ENCODE measurements at regions not wholly inside any gene's neighbourhood (a gene's known extent, or its start where the extent isn't known, plus 50 kb on each side); places are given as distances from the start of the nearest gene placed in this dataset.

DNA sequence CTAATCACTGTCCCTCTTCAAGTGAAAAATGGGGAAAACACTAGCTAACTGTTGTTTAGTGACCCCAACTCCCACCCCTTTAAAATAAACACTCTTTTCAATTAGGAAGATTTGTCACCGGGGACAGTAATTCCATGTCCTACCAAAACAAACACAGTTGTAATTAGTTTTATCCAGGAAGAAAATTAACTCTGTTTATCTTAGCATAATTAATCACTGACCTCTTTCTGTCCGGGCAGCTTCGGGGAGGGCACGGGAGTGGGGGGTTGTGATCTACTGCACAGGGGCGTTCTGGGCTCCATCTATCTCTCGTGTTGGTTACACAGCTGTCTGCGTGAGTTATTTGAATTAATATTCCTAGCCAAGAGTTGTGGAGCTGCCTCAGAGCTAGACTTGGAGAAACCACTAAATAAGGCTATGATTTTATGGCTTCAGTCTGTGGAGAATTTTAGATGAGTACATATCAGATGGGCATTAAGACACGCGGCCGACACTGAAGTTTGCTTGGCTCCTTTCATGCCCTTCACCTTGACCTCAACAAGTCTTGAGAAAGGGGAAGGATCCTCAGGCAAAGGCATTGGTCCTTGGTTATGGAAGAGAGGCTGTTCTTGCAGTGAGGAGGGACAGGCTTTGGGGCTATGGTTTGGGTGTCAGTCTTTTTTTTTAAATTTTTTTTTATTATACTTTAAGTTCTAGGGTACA, 102.0 kb upstream of the TRABD2B start:
- H3K9me3 ChIP-seq (replicated peaks), result no peaks in the 10 kb centered on the region
- H3K4me3 ChIP-seq, result no peak overlapping the region
- TF ChIP-seq, protein P1, sequence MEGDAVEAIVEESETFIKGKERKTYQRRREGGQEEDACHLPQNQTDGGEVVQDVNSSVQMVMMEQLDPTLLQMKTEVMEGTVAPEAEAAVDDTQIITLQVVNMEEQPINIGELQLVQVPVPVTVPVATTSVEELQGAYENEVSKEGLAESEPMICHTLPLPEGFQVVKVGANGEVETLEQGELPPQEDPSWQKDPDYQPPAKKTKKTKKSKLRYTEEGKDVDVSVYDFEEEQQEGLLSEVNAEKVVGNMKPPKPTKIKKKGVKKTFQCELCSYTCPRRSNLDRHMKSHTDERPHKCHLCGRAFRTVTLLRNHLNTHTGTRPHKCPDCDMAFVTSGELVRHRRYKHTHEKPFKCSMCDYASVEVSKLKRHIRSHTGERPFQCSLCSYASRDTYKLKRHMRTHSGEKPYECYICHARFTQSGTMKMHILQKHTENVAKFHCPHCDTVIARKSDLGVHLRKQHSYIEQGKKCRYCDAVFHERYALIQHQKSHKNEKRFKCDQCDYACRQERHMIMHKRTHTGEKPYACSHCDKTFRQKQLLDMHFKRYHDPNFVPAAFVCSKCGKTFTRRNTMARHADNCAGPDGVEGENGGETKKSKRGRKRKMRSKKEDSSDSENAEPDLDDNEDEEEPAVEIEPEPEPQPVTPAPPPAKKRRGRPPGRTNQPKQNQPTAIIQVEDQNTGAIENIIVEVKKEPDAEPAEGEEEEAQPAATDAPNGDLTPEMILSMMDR (IDR thresholded peaks at IDR 0.05; ENCODE audit: borderline replicate concordance), result no peak
- intact Hi-C loops (cut with micrococcal nuclease), result no loop called here
- DNase-seq, result no peak
- no peak overlapping the region for H3K27ac ChIP-seq (replicated peaks)
- no peaks in the 10 kb centered on the region for H3K36me3 ChIP-seq
- H3K4me1 ChIP-seq, result no peaks in the 10 kb centered on the region
- H3K27me3 ChIP-seq (ENCODE audit: low read depth), result peaks cover 54% of the 10 kb centered on the region

DNA sequence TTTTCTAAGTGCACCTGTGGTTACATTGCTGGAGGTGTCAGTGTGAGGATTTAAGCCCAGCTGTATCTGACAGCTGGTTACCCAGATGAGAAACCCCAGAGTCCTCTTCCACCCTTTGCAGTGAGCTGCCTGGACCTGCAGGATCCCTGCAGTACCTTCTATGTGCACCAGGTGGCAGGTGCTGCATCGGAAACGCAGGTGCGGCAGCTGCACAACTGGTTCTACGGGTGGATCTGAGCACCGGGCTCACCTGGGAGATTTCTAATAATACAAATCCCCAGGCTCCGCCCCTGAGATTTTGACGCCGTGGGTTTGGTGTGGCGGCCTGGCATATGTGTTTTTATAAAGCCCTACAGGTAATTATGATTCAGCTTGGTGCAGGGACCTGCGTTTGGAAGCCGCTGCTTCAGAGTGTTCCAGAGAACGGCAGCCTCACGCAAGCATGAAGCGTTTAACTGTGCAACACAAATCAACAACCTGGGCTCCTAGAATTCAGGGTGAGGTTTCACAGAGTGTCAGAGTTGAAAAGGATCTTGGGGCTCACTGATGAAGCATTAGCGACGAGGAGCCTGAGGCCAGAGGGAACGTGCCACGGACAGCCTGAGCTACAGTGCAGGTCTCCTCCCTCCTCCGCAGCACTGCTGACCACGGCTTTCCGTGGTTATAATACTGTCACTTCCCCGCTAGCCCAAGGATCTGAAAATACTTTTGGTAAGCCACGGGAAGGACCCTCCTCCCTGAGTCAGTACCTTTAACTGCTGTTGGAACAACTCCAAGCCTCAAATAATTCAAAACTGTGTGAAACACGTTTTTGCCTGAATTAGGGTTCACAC, 96.7 kb upstream of the TRABD2B start:
- TF ChIP-seq, protein P1 (IDR thresholded peaks at IDR 0.05; ENCODE audit: borderline replicate concordance), result peak; percentile 76
- H3K36me3 ChIP-seq, result no peaks in the 10 kb centered on the region
- intact Hi-C loops (cut with micrococcal nuclease), result no loop called here
- DNase-seq, result peak; percentile 39
- H3K27ac ChIP-seq (replicated peaks), result no peak overlapping the region
- H3K4me1 ChIP-seq, result no peaks in the 10 kb centered on the region
- no peak overlapping the region for H3K4me3 ChIP-seq
- peaks cover 81% of the 10 kb centered on the region for H3K27me3 ChIP-seq (ENCODE audit: low read depth)
- no peaks in the 10 kb centered on the region for H3K9me3 ChIP-seq (replicated peaks)

DNA sequence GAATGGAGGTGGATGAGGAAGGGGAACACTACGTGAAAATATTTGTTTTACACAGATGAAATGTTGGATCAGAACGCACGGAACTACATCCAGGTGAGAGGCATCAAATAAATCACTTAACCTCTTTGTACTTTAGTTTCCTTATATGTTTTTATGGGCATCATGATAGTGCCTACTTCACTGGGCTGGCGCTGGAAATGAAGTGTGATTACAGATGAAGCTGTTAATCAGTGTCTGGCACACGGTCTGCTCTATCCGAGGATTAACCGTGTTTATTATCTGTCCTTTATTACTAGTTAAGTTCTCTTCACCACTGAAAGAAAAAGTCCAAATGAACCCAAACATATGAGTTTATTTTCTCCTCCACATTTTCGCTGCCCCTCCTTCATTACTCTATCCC, 96.0 kb upstream of the TRABD2B start:
- H3K4me3 ChIP-seq, result no peak overlapping the region
- H3K27ac ChIP-seq (replicated peaks), result no peak overlapping the region
- H3K36me3 ChIP-seq, result no peaks in the 10 kb centered on the region
- H3K9me3 ChIP-seq (replicated peaks), result no peaks in the 10 kb centered on the region
- H3K27me3 ChIP-seq (ENCODE audit: low read depth), result peaks cover 81% of the 10 kb centered on the region
- DNase-seq, result no peak
- no peaks in the 10 kb centered on the region for H3K4me1 ChIP-seq
- intact Hi-C loops (cut with micrococcal nuclease), result no loop called here
- TF ChIP-seq, protein P1 (IDR thresholded peaks at IDR 0.05; ENCODE audit: borderline replicate concordance), result no peak

DNA sequence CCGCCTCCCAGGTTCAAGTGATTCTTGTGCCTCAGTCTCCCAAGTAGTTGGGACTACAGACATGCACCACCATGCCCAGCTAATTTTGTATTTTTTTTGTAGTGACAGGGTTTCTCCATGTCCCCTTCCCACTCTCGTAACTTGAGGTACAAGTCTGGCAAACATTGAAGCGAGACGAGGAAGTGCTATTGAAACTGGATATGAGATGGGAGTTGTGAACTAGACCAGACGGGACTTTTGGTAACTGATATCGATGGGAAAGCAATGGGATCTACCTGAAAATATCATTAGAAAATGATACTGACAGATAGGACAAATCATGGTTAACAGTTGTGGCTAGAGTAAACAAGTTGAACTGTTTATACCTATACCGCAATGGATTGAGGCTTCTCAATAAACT, 95.2 kb upstream of the TRABD2B start:
- Histone ChIP-seq H3K36me3 (no peaks in the 10 kb centered on the region), H3K4me3 (no peak overlapping the region), H3K4me1 (no peaks in the 10 kb centered on the region), H3K27me3 (ENCODE audit: low read depth) (peaks cover 77% of the 10 kb centered on the region), H3K9me3 (replicated peaks) (no peaks in the 10 kb centered on the region), H3K27ac (replicated peaks) (no peak overlapping the region)
- TF ChIP-seq, protein P1 (IDR thresholded peaks at IDR 0.05; ENCODE audit: borderline replicate concordance), result no peak
- intact Hi-C loops (cut with micrococcal nuclease), result no loop called here
- no peak for DNase-seq

DNA sequence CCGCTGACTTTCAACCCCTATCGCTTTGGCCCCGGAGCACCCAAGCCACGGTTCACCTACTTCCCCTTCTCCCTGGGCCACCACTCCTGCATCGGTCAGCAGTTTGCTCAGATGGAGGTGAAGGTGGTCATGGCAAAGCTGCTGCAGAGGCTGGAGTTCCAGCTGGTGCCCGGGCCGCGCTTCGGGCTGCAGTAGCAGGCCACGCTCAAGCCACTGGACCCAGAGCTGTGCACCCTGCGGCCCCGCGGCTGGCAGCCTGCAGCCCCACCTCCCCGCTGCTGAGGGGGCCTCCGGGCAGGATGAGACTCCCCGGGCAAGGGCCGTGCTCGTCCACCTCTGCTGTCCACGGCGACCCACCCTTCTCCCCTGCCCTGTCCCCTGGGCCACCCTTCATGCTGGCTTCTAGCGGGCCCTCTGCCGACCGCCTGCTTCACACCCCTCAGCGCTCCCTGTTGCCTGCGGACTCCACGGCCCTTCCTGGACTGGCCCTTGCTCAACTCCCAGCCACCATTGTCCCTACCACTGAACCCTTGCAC, 92.2 kb upstream of the TRABD2B start:
- Histone ChIP-seq H3K4me1 (no peaks in the 10 kb centered on the region), H3K36me3 (no peaks in the 10 kb centered on the region), H3K27ac (replicated peaks) (no peak overlapping the region), H3K9me3 (replicated peaks) (no peaks in the 10 kb centered on the region), H3K27me3 (ENCODE audit: low read depth) (peaks cover 88% of the 10 kb centered on the region), H3K4me3 (no peak overlapping the region)
- no peak for DNase-seq
- TF ChIP-seq, protein P1 (IDR thresholded peaks at IDR 0.05; ENCODE audit: borderline replicate concordance), result no peak
- intact Hi-C loops (cut with micrococcal nuclease), result no loop called here
